ENCODE measurements at regions not wholly inside any gene's neighbourhood (a gene's known extent, or its start where the extent isn't known, plus 50 kb on each side); places are given as distances from the start of the nearest gene placed in this dataset.

DNA sequence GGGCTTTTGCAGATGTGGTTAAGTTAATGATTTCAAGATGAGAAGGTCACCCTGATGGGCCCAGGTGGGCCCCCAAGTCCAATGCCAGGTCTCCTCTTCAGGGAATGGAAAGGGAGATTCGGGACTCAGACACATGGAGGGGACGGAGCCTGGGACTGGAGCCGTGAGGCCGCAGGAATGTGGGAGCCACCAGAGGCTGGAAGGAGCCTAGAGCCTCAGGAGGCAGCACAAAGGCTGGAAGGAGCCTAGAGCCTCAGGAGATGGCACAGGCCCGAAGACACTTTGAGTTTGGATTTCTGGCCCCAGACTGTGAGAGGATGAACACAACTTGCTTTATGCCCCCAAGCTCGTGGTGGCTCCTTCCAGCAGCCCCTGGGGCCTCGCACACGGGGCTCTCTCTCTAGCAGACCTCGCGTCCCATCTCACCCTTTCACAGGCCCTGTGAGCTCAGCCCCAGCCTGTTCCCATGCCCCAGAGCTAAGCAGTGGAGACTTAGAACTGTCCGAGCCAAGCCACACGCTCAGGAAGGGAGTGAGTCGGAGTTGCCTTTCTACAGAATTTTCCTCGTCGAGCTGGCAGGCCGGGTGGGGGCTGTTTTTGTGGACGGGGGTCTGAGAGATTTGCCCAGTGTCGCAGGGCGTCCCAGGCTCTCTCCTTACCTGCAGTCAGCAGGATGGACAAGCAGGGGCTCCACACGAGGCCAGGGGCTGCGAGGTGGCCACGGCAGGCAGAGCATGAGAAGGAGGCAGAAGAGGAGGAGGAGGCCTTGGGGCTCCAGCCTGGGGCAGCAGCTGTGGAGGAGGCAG lies 937.6 kb downstream of the BRD1 start:
- H3F3A ChIP-seq (ENCODE audit: low read length, unreplicated experiment) = no peaks in the 10 kb centered on the region
- no peaks in the 10 kb centered on the region for H3K27me3 ChIP-seq (ENCODE audit: low read length)
- no peak overlapping the region for H3K4me3 ChIP-seq (ENCODE audit: low read length)
- no peak overlapping the region for H3K27ac ChIP-seq (ENCODE audit: low read length)
- no peak overlapping the region for H2AFZ ChIP-seq (ENCODE audit: low read length)
- ChIA-PET CTCF (no interaction called here), POLR2A (ENCODE audit: unreplicated experiment) (no interaction called here)
- H3K9ac ChIP-seq (ENCODE audit: low read length) = no peak overlapping the region
- intact Hi-C loops (cut with micrococcal nuclease) = no loop called here
- DNase-seq (no peak), ATAC-seq (no peak)
- no peaks in the 10 kb centered on the region for H3K9me2 ChIP-seq (replicated peaks; ENCODE audit: low read length)
- no peaks in the 10 kb centered on the region for H3K9me3 ChIP-seq (ENCODE audit: low read length)
- no peaks in the 10 kb centered on the region for H4K20me1 ChIP-seq (ENCODE audit: low read length)
- no peak for TF ChIP-seq EZH2phosphoT487 (IDR thresholded peaks at IDR 0.05; ENCODE audit: borderline replicate concordance, low read length)
- TF ChIP-seq EZH2 (IDR thresholded peaks at IDR 0.05; ENCODE audit: low read length, unreplicated experiment) = no peak
- no peaks in the 10 kb centered on the region for H3K4me1 ChIP-seq (ENCODE audit: insufficient read depth, low read length)
- no peak overlapping the region for H3K4me2 ChIP-seq (ENCODE audit: low read length)
- no TSS peak for BruUV-seq (replicated peaks)
- no peaks in the 10 kb centered on the region for H3K79me2 ChIP-seq (ENCODE audit: low read length)
- H3K36me3 ChIP-seq (ENCODE audit: low read depth, low read length) = no peaks in the 10 kb centered on the region

DNA sequence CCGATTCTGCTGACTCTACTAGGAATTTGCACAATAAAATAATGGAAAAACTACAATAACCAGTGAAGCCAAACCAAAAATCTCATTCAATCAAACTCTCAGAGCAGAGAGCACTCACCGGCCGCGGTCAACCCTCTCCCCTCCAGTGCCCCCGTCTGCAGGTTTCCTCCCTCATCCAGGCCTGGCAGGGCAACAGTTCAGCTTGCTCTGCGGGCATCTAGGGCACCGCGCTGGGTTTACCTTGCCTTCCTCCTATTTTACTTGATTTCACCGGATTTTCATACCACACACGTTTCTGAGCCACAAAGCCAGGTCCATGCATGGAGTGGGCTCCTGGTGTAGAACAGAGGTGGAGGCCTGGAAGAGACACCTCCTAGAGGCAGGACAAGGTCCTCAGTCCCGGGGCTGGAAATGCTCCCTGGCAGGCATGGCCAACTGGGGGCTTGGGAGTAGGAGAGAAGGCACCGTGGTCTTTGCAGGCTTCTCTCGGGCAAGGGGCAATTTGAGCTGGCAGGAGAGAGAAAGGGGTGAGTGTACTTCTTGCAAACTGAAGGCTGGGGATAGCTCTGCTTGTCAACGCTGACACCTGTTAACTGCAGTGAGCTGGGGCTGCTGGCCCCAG lies 938.4 kb downstream of the BRD1 start:
- Histone ChIP-seq H3K4me2 (ENCODE audit: low read length) (no peak overlapping the region), H3K79me2 (ENCODE audit: low read length) (no peaks in the 10 kb centered on the region), H3K9ac (ENCODE audit: low read length) (no peak overlapping the region), H3K9me3 (ENCODE audit: low read length) (no peaks in the 10 kb centered on the region), H3K27me3 (ENCODE audit: low read length) (no peaks in the 10 kb centered on the region), H3F3A (ENCODE audit: low read length, unreplicated experiment) (no peaks in the 10 kb centered on the region), H3K4me3 (ENCODE audit: low read length) (no peak overlapping the region), H4K20me1 (ENCODE audit: low read length) (no peaks in the 10 kb centered on the region), H3K9me2 (replicated peaks; ENCODE audit: low read length) (no peaks in the 10 kb centered on the region), H2AFZ (ENCODE audit: low read length) (no peak overlapping the region), H3K4me1 (ENCODE audit: insufficient read depth, low read length) (no peaks in the 10 kb centered on the region), H3K36me3 (ENCODE audit: low read depth, low read length) (no peaks in the 10 kb centered on the region), H3K27ac (ENCODE audit: low read length) (no peak overlapping the region)
- intact Hi-C loops (cut with micrococcal nuclease) = no loop called here
- TF ChIP-seq, protein P1, sequence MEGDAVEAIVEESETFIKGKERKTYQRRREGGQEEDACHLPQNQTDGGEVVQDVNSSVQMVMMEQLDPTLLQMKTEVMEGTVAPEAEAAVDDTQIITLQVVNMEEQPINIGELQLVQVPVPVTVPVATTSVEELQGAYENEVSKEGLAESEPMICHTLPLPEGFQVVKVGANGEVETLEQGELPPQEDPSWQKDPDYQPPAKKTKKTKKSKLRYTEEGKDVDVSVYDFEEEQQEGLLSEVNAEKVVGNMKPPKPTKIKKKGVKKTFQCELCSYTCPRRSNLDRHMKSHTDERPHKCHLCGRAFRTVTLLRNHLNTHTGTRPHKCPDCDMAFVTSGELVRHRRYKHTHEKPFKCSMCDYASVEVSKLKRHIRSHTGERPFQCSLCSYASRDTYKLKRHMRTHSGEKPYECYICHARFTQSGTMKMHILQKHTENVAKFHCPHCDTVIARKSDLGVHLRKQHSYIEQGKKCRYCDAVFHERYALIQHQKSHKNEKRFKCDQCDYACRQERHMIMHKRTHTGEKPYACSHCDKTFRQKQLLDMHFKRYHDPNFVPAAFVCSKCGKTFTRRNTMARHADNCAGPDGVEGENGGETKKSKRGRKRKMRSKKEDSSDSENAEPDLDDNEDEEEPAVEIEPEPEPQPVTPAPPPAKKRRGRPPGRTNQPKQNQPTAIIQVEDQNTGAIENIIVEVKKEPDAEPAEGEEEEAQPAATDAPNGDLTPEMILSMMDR (conservative IDR thresholded peaks at IDR 0.05; ENCODE audit: low read depth, low read length) = no peak
- no peak for TF ChIP-seq EZH2phosphoT487 (IDR thresholded peaks at IDR 0.05; ENCODE audit: borderline replicate concordance, low read length)
- no peak for TF ChIP-seq EZH2 (IDR thresholded peaks at IDR 0.05; ENCODE audit: low read length, unreplicated experiment)
- ChIA-PET POLR2A (ENCODE audit: unreplicated experiment) (no interaction called here), CTCF (no interaction called here)
- no TSS peak for BruUV-seq (replicated peaks)
- DNase-seq (no peak), ATAC-seq (no peak)

DNA sequence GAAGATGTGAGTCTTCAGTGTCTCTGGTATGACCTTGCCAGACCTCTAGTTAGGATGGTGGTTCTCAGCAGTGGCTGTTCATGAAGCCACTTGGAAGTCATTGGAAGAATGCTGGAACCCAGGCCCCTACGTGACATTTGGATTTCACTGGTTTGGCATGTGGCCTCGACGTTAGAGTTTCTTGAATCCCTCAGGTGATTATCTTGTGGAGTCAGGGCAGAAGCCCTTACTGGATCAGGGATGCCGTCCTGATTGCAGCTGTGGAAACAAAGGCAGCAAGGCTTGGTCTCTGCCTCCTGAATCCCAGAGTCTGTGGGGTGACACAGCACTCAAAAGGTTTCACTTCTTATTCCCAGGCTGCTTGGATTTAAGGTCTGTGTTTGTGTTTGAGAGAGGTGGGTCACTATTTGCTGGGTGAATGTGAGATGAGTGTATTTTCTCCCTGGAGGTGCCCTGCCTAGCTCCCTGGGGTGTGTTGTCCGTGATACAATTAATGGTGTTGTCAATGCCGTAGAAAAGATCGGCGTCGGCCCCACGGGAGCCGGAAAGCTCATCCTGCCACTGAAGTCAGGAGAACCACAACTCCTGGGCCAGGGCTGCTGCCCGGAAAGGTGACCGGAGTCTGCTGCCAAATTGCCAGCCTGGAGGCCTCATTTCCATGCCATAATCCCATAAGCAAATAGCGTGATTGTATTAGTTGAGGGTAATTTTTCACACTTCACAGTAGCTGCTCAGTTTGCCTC lies 939.0 kb downstream of the BRD1 start:
- H2AFZ ChIP-seq (ENCODE audit: low read length) = no peak overlapping the region
- DNase-seq (no peak), ATAC-seq (no peak)
- H3F3A ChIP-seq (ENCODE audit: low read length, unreplicated experiment) = no peaks in the 10 kb centered on the region
- no peak overlapping the region for H3K27ac ChIP-seq (ENCODE audit: low read length)
- H3K9me3 ChIP-seq (ENCODE audit: low read length) = no peaks in the 10 kb centered on the region
- BruUV-seq (replicated peaks) = no TSS peak
- H3K79me2 ChIP-seq (ENCODE audit: low read length) = no peaks in the 10 kb centered on the region
- H3K4me1 ChIP-seq (ENCODE audit: insufficient read depth, low read length) = no peaks in the 10 kb centered on the region
- no peaks in the 10 kb centered on the region for H3K36me3 ChIP-seq (ENCODE audit: low read depth, low read length)
- no peaks in the 10 kb centered on the region for H3K9me2 ChIP-seq (replicated peaks; ENCODE audit: low read length)
- H4K20me1 ChIP-seq (ENCODE audit: low read length) = no peaks in the 10 kb centered on the region
- TF ChIP-seq EZH2 (IDR thresholded peaks at IDR 0.05; ENCODE audit: low read length, unreplicated experiment) (no peak), EZH2phosphoT487 (IDR thresholded peaks at IDR 0.05; ENCODE audit: borderline replicate concordance, low read length) (no peak)
- TF ChIP-seq, protein P1 (conservative IDR thresholded peaks at IDR 0.05; ENCODE audit: low read depth, low read length) = no peak
- POLR2A ChIA-PET (ENCODE audit: unreplicated experiment) = no interaction called here
- no peaks in the 10 kb centered on the region for H3K27me3 ChIP-seq (ENCODE audit: low read length)
- CTCF ChIA-PET = no interaction called here
- intact Hi-C loops (cut with micrococcal nuclease) = no loop called here
- H3K9ac ChIP-seq (ENCODE audit: low read length) = no peak overlapping the region
- no peak overlapping the region for H3K4me3 ChIP-seq (ENCODE audit: low read length)
- no peak overlapping the region for H3K4me2 ChIP-seq (ENCODE audit: low read length)

All from PC-3 (cell line).